Hepatocyte (in vitro differentiated cells): ENCODE measurements at regions not wholly inside any gene's neighbourhood (a gene's known extent, or its start where the extent isn't known, plus 50 kb on each side); places are given as distances from the start of the nearest gene placed in this dataset.

Source experiments
- EZH2 ChIP-seq: fragments of 200-600 bp; sonication (generic); IDR thresholded peaks from 2 replicates; pipeline ENCODE4 v1.6.1; 2016; ENCODE audit warnings: antibody characterized with exemption, mild to moderate bottlenecking, borderline replicate concordance
- EZH2phosphoT487 ChIP-seq: fragments of 200-600 bp; sonication (generic); IDR thresholded peaks from one replicate; pipeline ENCODE4 v1.6.1; 2018; ENCODE audit warnings: antibody characterized with exemption, mild to moderate bottlenecking, low read depth, moderate library complexity; ENCODE audit not compliant: unreplicated experiment, severe bottlenecking
- TF ChIP-seq, protein P1 (sequence below): fragments of 200-600 bp; sonication (generic); IDR thresholded peaks from 2 replicates; pipeline ENCODE4 v1.5.1; 2016; ENCODE audit warnings: antibody characterized with exemption, mild to moderate bottlenecking; ENCODE audit not compliant: poor library complexity

DNA sequence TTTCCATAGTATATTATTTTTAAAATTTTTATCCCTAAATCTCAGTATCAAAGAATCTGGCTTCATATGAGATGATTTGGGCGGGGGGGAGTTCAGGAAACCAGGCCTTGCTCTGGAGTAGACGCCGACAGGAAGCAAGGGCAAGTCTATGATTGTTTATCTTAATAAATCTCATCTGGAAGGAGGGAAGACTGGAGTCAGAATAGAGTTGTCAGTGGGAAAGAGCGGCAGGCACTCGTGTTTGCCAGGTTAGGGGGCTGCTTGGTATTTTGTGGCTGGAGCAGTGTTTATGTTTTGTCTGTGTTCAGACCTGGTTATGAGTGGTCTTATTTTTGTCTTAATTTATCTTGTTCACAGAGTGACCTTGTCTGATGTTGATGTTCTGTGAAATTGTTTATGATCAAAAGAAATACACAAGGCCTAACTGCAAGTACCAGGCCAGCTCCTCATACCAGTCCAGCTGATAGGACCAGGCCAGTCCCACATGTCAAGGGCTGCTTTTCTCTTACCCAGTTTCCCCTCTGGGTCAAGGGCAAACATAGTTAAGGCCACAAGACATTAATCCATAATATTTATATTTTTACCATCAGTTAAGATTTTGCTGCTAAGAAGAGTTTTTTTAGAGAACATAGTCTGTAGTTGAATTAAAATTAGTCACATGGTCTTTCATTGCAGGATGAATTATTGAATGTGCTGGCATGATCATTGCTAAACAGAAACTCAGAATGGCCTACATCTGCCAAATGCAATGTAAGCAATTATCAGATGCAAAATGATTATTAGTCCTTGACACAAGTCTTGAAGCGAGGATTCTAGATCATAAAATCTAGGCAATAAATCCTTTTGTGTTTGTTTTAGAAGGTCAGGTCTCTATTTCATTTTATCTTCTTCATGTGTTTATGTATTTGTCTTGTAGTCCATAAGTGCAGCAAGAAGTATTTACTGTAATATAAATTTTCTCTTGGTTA, 176.5 kb downstream of the GASK1B start:
- TF ChIP-seq, protein P1, sequence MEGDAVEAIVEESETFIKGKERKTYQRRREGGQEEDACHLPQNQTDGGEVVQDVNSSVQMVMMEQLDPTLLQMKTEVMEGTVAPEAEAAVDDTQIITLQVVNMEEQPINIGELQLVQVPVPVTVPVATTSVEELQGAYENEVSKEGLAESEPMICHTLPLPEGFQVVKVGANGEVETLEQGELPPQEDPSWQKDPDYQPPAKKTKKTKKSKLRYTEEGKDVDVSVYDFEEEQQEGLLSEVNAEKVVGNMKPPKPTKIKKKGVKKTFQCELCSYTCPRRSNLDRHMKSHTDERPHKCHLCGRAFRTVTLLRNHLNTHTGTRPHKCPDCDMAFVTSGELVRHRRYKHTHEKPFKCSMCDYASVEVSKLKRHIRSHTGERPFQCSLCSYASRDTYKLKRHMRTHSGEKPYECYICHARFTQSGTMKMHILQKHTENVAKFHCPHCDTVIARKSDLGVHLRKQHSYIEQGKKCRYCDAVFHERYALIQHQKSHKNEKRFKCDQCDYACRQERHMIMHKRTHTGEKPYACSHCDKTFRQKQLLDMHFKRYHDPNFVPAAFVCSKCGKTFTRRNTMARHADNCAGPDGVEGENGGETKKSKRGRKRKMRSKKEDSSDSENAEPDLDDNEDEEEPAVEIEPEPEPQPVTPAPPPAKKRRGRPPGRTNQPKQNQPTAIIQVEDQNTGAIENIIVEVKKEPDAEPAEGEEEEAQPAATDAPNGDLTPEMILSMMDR: no peak
- TF ChIP-seq EZH2 (no peak), EZH2phosphoT487 (no peak)
